ENCODE measurements at regions not wholly inside any gene's neighbourhood (a gene's known extent, or its start where the extent isn't known, plus 50 kb on each side); places are given as distances from the start of the nearest gene placed in this dataset.
"Not testable (repeated sequence)": the region's sequence is repeated elsewhere in the genome, so short reads cannot be mapped to it uniquely, and the experiment has no call there.

GRCh38 chr5:24142341-24142740 is 502.4 kb downstream of the CDH10 start:
- no peak overlapping the region for H3K4me3 ChIP-seq (ENCODE audit: low read length)
- TF ChIP-seq CTCF (conservative IDR thresholded peaks at IDR 0.05; ENCODE audit: low read depth, low read length): no peak
- DNase-seq (ENCODE audit: low read depth): no peak

GRCh38 chr5:24145806-24146205 is 499.0 kb downstream of the CDH10 start:
- TF ChIP-seq CTCF (conservative IDR thresholded peaks at IDR 0.05; ENCODE audit: low read depth, low read length): no peak
- DNase-seq (ENCODE audit: low read depth): no peak
- H3K4me3 ChIP-seq (ENCODE audit: low read length): no peak overlapping the region

- TF ChIP-seq CTCF (conservative IDR thresholded peaks at IDR 0.05; ENCODE audit: low read depth, low read length): no peak
- no peak for DNase-seq (ENCODE audit: low read depth)
Observed at GRCh38 chr5:24161559-24161958, 483.2 kb downstream of the CDH10 start.

GRCh38 chr5:24162343-24162742 is 482.4 kb downstream of the CDH10 start:
- no peak overlapping the region for H3K4me3 ChIP-seq (ENCODE audit: low read length)
- DNase-seq (ENCODE audit: low read depth): no peak
- no peak for TF ChIP-seq CTCF (conservative IDR thresholded peaks at IDR 0.05; ENCODE audit: low read depth, low read length)

More at GRCh38 chr5:24161559-24161958, 483.2 kb downstream of the CDH10 start:
- no peak overlapping the region for H3K4me3 ChIP-seq (ENCODE audit: low read length)

- H3K4me3 ChIP-seq (ENCODE audit: low read length): no peak overlapping the region
- no peak for TF ChIP-seq CTCF (conservative IDR thresholded peaks at IDR 0.05; ENCODE audit: low read depth, low read length)
- no peak for DNase-seq (ENCODE audit: low read depth)
Observed at GRCh38 chr5:24163091-24163490, 481.7 kb downstream of the CDH10 start.

- no peak for DNase-seq (ENCODE audit: low read depth)
- H3K4me3 ChIP-seq (ENCODE audit: low read length): no peak overlapping the region
- no peak for TF ChIP-seq CTCF (conservative IDR thresholded peaks at IDR 0.05; ENCODE audit: low read depth, low read length)
Observed at GRCh38 chr5:24167806-24168205, 477.0 kb downstream of the CDH10 start.

GRCh38 chr5:24170026-24170425 is 474.8 kb downstream of the CDH10 start:
- DNase-seq (ENCODE audit: low read depth): no peak
- no peak overlapping the region for H3K4me3 ChIP-seq (ENCODE audit: low read length)
- TF ChIP-seq CTCF (conservative IDR thresholded peaks at IDR 0.05; ENCODE audit: low read depth, low read length): no peak

- not testable (repeated sequence) for H3K4me3 ChIP-seq (ENCODE audit: low read length); DNase-seq (ENCODE audit: low read depth)
Observed at GRCh38 chr5:24170930-24171329, 473.8 kb downstream of the CDH10 start.

Measured in retinal pigment epithelial cell (primary cell).